HG02852 (cell line): ENCODE measurements at regions not wholly inside any gene's neighbourhood (a gene's known extent, or its start where the extent isn't known, plus 50 kb on each side); places are given as distances from the start of the nearest gene placed in this dataset.
A peak's percentile ranks its signal among the peaks of the same experiment; 100 is the strongest.
"Not testable (repeated sequence)": the region's sequence is repeated elsewhere in the genome, so short reads cannot be mapped to it uniquely, and the experiment has no call there.

Experiments used
- ATAC-seq: cut with Tn5 transposase; IDR thresholded peaks from one replicate; pipeline ENCODE4 v1.9.1; 2021; ENCODE audit warnings: mild to moderate bottlenecking, moderate library complexity; ENCODE audit not compliant: unreplicated experiment

DNA sequence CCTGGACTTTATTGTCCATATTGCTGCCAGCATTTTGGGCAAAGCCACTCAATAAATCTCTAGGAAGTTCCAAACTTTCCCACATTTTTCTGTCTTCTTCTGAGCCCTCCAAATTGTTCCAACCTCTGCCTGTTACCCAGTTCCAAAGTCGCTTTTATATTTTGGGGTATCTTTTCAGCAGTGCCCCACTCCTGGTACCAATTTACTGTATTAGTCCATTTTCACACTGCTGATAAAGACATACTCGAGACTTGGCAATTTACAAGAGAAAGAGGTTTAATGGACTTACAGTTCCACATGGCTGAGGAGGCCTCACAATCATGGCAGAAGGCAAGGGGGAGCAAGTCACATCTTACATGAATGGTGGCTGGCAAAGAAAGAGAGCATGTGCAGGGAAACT lies 53.4 kb downstream of the AHSP start:
- not testable (repeated sequence) for ATAC-seq

DNA sequence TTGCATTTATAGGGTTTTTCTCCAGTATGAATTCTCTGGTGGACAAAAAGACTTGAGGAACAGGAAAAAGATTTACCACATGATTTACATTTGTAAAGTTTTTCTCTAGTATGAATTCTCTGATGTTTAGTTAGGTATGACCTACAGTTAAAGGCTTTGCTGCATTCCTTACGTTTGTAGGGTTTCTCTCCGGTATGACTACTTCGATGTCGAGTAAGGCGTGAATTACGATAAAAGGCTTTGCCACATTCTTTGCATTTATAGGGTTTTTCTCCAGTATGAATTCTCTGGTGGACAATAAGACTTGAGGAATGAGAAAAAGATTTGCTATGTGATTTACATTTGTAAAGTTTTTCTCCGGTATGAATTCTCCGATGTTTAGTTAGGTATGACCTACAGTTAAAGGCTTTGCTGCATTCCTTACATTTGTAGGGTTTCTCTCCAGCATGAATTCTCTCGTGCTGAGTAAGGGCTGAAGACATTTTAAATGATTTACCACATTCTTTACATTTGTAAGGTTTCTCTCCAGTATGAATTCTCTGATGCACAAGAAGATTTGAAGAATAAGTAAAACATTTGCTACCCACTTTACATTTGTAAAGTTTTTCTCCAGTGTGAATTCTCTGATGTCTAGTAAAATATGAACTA lies 74.2 kb downstream of the AHSP start:
- ATAC-seq: not testable (repeated sequence)

DNA sequence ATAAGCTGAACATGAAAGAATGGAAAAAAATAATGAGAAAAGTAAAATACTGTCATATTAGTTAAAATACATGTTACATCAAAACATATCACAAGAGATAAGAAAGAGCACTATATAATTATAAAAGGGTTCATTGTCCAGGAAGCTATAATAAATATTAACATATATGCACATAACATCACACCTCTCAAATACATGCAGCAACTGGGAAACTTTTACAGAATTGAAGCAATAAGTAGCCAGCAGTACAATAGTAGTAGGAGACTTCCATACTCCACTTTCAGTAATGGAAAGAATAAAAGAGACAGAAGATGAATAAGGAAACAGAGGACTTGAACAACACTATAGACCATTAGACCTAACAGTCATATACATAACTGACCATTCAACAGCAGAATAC lies 90.4 kb downstream of the AHSP start:
- ATAC-seq: no peak

DNA sequence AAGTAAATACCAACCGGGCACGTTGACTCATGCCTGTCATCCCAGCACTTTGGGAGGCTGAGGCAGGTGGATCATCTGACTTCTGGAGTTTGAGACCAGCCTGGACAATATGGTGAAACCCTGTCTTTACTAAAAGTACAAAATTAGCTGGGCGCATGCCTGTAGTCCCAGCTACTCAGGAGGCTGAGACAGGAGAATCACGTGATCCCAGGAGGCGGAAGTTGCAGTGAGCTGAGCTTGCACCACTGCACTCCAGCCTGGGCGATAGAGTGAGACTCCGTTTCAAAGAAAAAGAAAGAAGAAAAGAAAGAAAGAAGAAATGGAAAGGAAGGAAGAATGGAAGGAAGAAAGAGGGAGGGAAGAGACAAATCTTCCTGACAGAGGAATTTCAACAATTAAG lies 108.7 kb downstream of the AHSP start:
- no peak for ATAC-seq

DNA sequence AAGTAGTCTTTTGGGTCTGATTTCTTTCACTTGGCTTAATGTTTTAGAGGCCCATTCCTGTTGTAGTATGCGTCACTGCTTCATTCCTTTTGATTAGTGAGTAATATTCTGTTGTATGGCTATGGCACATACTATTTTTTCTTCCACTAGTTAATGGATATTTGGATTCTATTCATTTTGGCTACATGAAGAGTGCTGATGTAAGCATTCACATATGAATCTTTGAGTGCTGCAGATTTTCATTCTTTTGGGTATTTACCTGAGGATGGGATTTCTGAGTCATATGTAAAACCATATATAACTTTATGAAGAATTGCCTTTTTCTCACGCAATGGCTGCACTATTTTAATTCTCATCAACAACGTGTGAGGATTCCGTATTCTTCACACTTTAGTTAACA lies 113.6 kb downstream of the AHSP start:
- no peak for ATAC-seq

GRCh38 chr16:31655674-31656073 lies 128.0 kb downstream of the AHSP start:
- not testable (repeated sequence) for ATAC-seq

DNA sequence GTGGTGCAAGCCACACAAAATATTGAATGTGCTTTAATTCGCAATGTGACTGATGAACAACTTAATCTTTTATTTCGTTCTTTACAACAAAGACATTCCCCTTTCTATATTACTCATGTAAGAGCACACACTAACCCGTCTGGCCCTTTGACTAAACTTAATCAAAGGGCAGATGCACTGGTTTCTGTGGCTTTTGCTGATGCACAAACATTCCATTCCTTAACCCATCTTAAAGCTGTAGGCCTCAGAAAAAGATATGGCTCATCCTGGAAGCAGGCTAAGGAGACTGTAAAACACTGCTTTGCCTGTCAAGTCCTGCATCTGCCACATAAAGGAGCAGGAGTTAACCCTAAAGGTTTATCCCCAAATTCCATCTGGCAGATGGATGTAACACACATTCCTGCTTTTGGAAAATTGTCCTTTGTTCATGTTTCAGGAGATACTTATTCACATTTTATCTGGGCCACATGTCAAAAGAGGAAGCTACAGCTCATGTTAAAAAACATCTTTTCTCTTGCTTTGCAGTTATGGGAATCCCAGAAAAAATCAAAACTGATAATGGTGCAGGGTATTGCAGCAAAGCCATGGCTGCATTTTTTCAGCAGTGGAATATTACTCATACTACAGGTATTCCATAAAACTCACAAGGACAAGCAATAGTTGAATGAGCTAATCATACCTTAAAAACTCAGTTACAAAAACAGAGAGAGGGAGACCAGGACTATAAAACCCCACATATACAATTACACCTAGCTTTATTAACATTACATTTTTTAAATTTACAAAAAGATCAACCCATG lies 137.2 kb downstream of the AHSP start:
- ATAC-seq: no peak

DNA sequence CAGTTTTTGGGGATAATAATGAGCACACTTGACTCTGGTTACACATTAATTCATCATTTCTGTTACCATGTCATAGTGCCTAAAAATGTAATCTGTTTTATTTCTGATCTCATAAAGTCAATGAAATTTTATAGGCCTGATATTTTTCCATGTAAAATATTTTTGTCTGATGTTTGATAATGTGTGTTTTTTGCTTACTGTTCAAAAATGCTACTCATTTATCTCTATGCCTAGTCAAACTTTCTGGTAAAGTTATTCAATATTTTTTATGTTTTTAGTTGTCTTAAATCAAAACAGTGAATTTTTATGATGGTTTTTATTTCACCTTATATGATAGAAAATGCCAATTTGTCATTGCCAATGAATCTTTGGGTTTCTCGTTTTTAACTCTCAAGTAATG lies 147.0 kb downstream of the AHSP start:
- ATAC-seq: no peak

- ATAC-seq: no peak
Observed at GRCh38 chr16:31676731-31677130, 149.0 kb downstream of the AHSP start.

- ATAC-seq: no peak
Observed at GRCh38 chr16:31678649-31679325, 151.1 kb downstream of the AHSP start.

DNA sequence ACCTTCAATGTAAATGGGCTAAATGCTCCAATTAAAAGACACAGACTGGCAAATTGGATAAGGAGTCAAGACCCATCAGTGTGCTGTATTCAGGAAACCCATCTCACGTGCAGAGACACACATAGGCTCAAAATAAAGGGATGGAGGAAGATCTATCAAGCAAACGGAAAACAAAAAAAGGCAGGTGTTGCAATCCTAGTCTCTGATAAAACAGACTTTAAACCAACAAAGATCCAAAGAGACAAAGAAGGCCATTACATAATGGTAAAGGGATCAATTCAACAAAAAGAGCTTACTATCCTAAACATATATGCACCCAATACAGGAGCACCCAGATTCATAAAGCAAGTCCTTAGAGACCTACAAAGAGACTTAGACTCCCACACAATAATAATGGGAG lies 161.6 kb downstream of the AHSP start:
- ATAC-seq: not testable (repeated sequence)

GRCh38 chr16:31692338-31692737 lies 164.6 kb downstream of the AHSP start:
- ATAC-seq: not testable (repeated sequence)

DNA sequence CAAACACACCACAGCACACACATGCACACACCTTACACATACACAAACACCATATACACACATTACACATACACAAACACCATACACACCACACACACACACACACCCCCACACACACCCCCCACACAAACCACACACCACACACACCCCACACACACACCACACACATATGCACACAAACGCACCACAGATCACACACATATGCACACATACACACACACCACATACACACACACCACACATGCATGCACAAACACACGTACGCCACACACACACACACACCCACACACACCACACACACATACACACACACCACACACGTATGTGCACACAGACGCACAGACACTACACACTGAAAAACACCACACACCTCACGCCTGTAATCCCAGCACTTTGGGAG lies 166.0 kb downstream of the AHSP start:
- ATAC-seq: no peak

DNA sequence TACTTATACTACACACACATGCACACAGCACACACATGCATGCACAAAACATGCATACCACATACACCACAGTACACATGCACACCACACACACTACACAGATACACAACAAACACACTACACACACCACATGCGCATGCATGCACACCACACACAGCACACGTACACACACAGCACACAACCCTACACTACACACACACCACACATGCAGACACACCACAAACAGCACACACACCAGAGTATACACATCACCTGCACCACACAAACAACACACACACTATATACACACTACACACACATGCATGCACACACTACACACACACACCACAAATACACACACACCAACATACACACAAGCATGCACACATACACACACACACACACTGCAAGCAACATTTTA lies 166.8 kb downstream of the AHSP start:
- ATAC-seq: no peak

- peak; percentile 44 for ATAC-seq
Observed at GRCh38 chr16:31695667-31696066, 168.0 kb downstream of the AHSP start.

GRCh38 chr16:31696968-31697743 lies 169.5 kb downstream of the AHSP start:
- no peak for ATAC-seq

DNA sequence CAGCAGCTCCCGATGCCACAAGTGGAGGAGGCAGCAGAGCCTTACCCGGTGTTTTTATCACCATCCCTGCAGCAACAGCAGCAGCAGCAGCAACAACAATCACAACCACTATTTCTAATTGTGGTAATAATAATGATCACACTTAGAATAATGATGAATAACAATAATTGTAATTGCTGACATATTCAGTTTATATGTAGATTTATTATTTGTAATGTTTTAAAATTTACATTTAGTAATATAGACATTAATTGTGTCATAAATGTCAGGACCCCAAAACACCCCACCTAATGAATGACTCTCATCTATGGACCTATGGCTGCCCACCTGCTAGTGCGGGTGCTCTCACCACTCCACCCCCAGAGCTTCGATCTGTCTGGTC lies 170.0 kb downstream of the AHSP start:
- no peak for ATAC-seq

DNA sequence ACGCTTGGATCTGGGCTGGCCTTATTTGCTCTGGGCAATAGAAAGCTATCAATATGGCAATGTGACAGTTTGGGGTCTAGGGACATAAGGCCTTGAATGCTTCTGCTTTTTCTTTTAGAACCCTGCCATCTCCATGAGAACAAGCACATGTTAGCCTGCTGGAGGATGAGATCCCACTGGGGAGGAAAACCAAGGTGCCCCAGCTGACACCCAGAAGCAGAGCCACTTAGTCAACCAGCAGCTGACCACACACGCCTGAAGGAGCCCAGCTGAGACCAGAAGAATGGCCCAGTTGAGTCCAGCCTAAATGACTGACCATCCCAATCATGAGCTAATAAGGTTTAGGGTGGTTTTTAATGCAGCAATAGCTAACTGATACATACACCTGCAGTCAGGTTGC lies 171.2 kb downstream of the AHSP start:
- ATAC-seq: no peak

GRCh38 chr16:31699601-31700000 lies 171.9 kb downstream of the AHSP start:
- ATAC-seq: no peak

DNA sequence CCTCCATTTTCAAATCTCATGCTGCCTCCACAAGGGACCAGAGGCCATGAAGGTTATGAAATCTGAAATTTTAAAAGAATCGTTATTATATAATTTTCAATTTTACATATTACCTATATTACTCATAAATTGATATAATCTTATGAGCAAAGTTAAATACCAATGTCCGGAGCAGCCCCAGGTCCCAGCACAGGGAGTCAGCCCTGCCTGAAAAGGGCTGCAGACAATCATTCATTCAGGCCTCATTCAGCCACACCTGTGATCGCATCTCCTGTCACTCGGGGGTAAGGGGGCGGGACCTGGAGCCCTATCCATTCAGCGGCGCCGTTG lies 172.5 kb downstream of the AHSP start:
- no peak for ATAC-seq
